ELF-1 (cell line): ENCODE measurements at regions not wholly inside any gene's neighbourhood (a gene's known extent, or its start where the extent isn't known, plus 50 kb on each side); places are given as distances from the start of the nearest gene placed in this dataset.

Experiments
- DNase-seq: peaks from one replicate; pipeline ENCODE4 v3.0.0-alpha.2; 2016; ENCODE audit warnings: low read depth, low spot score

- no peak for DNase-seq
Observed at GRCh38 chr13:89567025-89567424, 1780.5 kb upstream of the MIR17HG start.

- DNase-seq: no peak
Observed at GRCh38 chr13:89568276-89568675, 1779.2 kb upstream of the MIR17HG start.

GRCh38 chr13:89568746-89569145, 1778.7 kb upstream of the MIR17HG start:
- no peak for DNase-seq

- DNase-seq: no peak
Observed at GRCh38 chr13:89571676-89572075, 1775.8 kb upstream of the MIR17HG start.

- DNase-seq: no peak
Observed at GRCh38 chr13:89574077-89574476, 1773.4 kb upstream of the MIR17HG start.

GRCh38 chr13:89577301-89577700, 1770.2 kb upstream of the MIR17HG start:
- no peak for DNase-seq

- no peak for DNase-seq
Observed at GRCh38 chr13:89584058-89584620, 1763.3 kb upstream of the MIR17HG start.

GRCh38 chr13:89602655-89603054, 1744.8 kb upstream of the MIR17HG start:
- DNase-seq: no peak

GRCh38 chr13:89603187-89603586, 1744.3 kb upstream of the MIR17HG start:
- no peak for DNase-seq

- no peak for DNase-seq
Observed at GRCh38 chr13:89609318-89609717, 1738.2 kb upstream of the MIR17HG start.

GRCh38 chr13:89610331-89610730, 1737.2 kb upstream of the MIR17HG start:
- no peak for DNase-seq

GRCh38 chr13:89610881-89611280, 1736.6 kb upstream of the MIR17HG start:
- no peak for DNase-seq

GRCh38 chr13:89627996-89628395, 1719.5 kb upstream of the MIR17HG start:
- no peak for DNase-seq

GRCh38 chr13:89628567-89628966, 1718.9 kb upstream of the MIR17HG start:
- no peak for DNase-seq

- DNase-seq: no peak
Observed at GRCh38 chr13:89650226-89650625, 1697.3 kb upstream of the MIR17HG start.

GRCh38 chr13:89660752-89661151, 1686.7 kb upstream of the MIR17HG start:
- DNase-seq: no peak

GRCh38 chr13:89673789-89674311, 1673.6 kb upstream of the MIR17HG start:
- DNase-seq: no peak

- no peak for DNase-seq
Observed at GRCh38 chr13:89678466-89679121, 1668.9 kb upstream of the MIR17HG start.

- DNase-seq: no peak
Observed at GRCh38 chr13:89684896-89685295, 1662.6 kb upstream of the MIR17HG start.

GRCh38 chr13:89686171-89686570, 1661.3 kb upstream of the MIR17HG start:
- no peak for DNase-seq

GRCh38 chr13:89687066-89687465, 1660.4 kb upstream of the MIR17HG start:
- no peak for DNase-seq

- DNase-seq: no peak
Observed at GRCh38 chr13:89688918-89689317, 1658.6 kb upstream of the MIR17HG start.

GRCh38 chr13:89694451-89694850, 1653.0 kb upstream of the MIR17HG start:
- DNase-seq: no peak
